B cell (primary cell): ENCODE measurements at regions not wholly inside any gene's neighbourhood (a gene's known extent, or its start where the extent isn't known, plus 50 kb on each side); places are given as distances from the start of the nearest gene placed in this dataset.

Experiments
- ATAC-seq: fragments of 200-7000 bp; cut with Tn5 transposase; one replicate; pipeline ENCODE4 v1.10.0; 2021; ENCODE audit warnings: low read depth, mild to moderate bottlenecking, moderate number of reproducible peaks, moderate library complexity
- CTCF ChIA-PET: fragments of 350-600 bp; sonication (Branson Sonifier 250); formaldehyde crosslinking; loops from one replicate; lab custom pipeline; 2021; ENCODE audit warnings: antibody characterized with exemption, inconsistent platforms; lab: Charles Lee
- POLR2A ChIA-PET: fragments of 350-600 bp; sonication (Branson Sonifier 250); formaldehyde crosslinking; loops from one replicate; lab custom pipeline; 2021; ENCODE audit warnings: antibody characterized with exemption; lab: Charles Lee
- DNase-seq: peaks from one replicate; pipeline ENCODE4 v3.0.0; 2013
- H2AFZ ChIP-seq: 2 replicates; pipeline ENCODE4 v1.6.1; 2012; ENCODE audit warnings: mild to moderate bottlenecking, low read depth, low read length; ENCODE audit not compliant: insufficient read depth, poor library complexity, severe bottlenecking
- H3K27ac ChIP-seq, 2 donors: 1 replicate in 1 of 2; 2 replicates in 1 of 2; pipeline ENCODE4 v1.5.1; 2012 to 2013; ENCODE audit warnings: low read length in 2 of 2, mild to moderate bottlenecking in 2 of 2, moderate library complexity in 1 of 2
- H3K27me3 ChIP-seq, 4 experiments: fragments of 200-600 bp in 1 of 4; sonication (generic) in 1 of 4; replicated peaks in 1 of 4; 1 replicate in 2 of 4; 2 replicates in 2 of 4; pipeline versions ENCODE4 v1.6.1 to v1.7.0; 2013 to 2016; ENCODE audit warnings: low read length in 3 of 4, mild to moderate bottlenecking in 2 of 4, mixed read lengths in 1 of 4, moderate library complexity in 1 of 4; ENCODE audit not compliant: insufficient read depth in 4 of 4, control insufficient read depth in 3 of 4; ENCODE audit errors: control extremely low read depth in 1 of 4
- H3K36me3 ChIP-seq, 2 experiments: replicated peaks in 1 of 2; 1 replicate in 1 of 2; 2 replicates in 1 of 2; pipeline versions ENCODE4 v1.6.1 to v1.7.1; 2013; ENCODE audit warnings: low read length in 1 of 2; ENCODE audit not compliant: insufficient read depth in 2 of 2, control insufficient read depth in 1 of 2; ENCODE audit errors: control extremely low read depth in 1 of 2, extremely low read depth in 1 of 2
- H3K4me1 ChIP-seq, 2 donors: fragments of 200-600 bp in 1 of 2; sonication (generic) in 1 of 2; 1 replicate in 1 of 2; 2 replicates in 1 of 2; pipeline versions ENCODE4 v1.5.1 to v1.6.1; 2013 to 2017; ENCODE audit warnings: low read length in 2 of 2; ENCODE audit not compliant: control insufficient read depth in 2 of 2, insufficient read depth in 2 of 2
- H3K4me2 ChIP-seq: replicated peaks from 2 replicates; pipeline ENCODE3; 2012; ENCODE audit warnings: mild to moderate bottlenecking, low read depth, low read length; ENCODE audit not compliant: poor library complexity, severe bottlenecking
- H3K4me3 ChIP-seq, 5 experiments: fragments of 200-600 bp in 1 of 5; sonication (generic) in 1 of 5; 1 replicate in 3 of 5; 2 replicates in 2 of 5; pipeline versions ENCODE4 v1.5.1 to v1.7.0; 2011 to 2016; ENCODE audit warnings: low read length in 4 of 5, mild to moderate bottlenecking in 4 of 5, low read depth in 2 of 5, control low read depth in 1 of 5, moderate library complexity in 1 of 5; ENCODE audit not compliant: insufficient read depth in 1 of 5; ENCODE audit errors: control extremely low read depth in 1 of 5, extremely low read depth in 1 of 5
- H3K79me2 ChIP-seq: fragments of 200-600 bp; sonication (generic); one replicate; pipeline ENCODE4 v1.6.0; 2016; ENCODE audit warnings: low read length; ENCODE audit not compliant: control insufficient read depth, insufficient read depth
- H3K9ac ChIP-seq: fragments of 200-600 bp; sonication (generic); 2 replicates; pipeline ENCODE4 v1.6.1; 2017; ENCODE audit warnings: mild to moderate bottlenecking, low read length, moderate library complexity
- H3K9me3 ChIP-seq, 3 donors: one replicate each; pipeline versions ENCODE4 v1.6.1 to v1.7.1; 2013; ENCODE audit warnings: low read length in 2 of 3; ENCODE audit not compliant: control insufficient read depth in 2 of 3, insufficient read depth in 1 of 3; ENCODE audit errors: control extremely low read depth in 1 of 3
- H4K20me1 ChIP-seq: 2 replicates; pipeline ENCODE4 v1.6.0; 2012; ENCODE audit warnings: mild to moderate bottlenecking, low read length; ENCODE audit not compliant: insufficient read depth, control insufficient read depth, poor library complexity, severe bottlenecking
- H3K27ac Mint-ChIP-seq: one replicate; pipeline ENCODE4 v1.8.0; 2021; ENCODE audit warnings: mixed read lengths
- H3K27me3 Mint-ChIP-seq: one replicate; pipeline ENCODE4 v1.8.0; 2021; ENCODE audit warnings: mixed read lengths
- H3K4me1 Mint-ChIP-seq: one replicate; pipeline ENCODE4 v1.8.0; 2021; ENCODE audit warnings: mixed read lengths
- H3K4me3 Mint-ChIP-seq: one replicate; pipeline ENCODE4 v1.8.0; 2021; ENCODE audit warnings: mixed read lengths
- H3K9me3 Mint-ChIP-seq: one replicate; pipeline ENCODE4 v1.8.0; 2022; ENCODE audit warnings: mixed read lengths; ENCODE audit not compliant: insufficient read depth
- CTCF ChIP-seq: fragments of 200-600 bp; IDR thresholded peaks from one replicate; pipeline ENCODE4 v1.8.0; 2022; ENCODE audit warnings: antibody characterized with exemption, mild to moderate bottlenecking
- EZH2 ChIP-seq: IDR thresholded peaks from 2 replicates; pipeline ENCODE4 v1.6.1; 2012; ENCODE audit warnings: borderline replicate concordance, low read depth, mild to moderate bottlenecking, moderate library complexity, low read length; ENCODE audit not compliant: insufficient read depth, poor library complexity, severe bottlenecking
- WGBS: methylation state at CpG from one replicate; pipeline ENCODE4 v1.1.5; 2013; ENCODE audit warnings: missing lambda C conversion rate; ENCODE audit not compliant: insufficient coverage; 5-methylcytosine and 5-hydroxymethylcytosine counted together
- intact Hi-C: fragments of 100-400 bp; cut with micrococcal nuclease; formaldehyde crosslinking; loops from one replicate; pipeline ENCODE4 v1.10.0; 2022
- small RNA-seq: library from RNA; depleted of rRNA; stranded (forward); fragments of <200 nt; gene quantifications from one replicate; pipeline ENCODE3, GENCODE V24; 2012; ENCODE audit warnings: low replicate concordance, low read depth; ENCODE audit not compliant: insufficient read length

- WGBS: no CpG with 5 or more reads among the region's 1 CpG
- H3K4me3 ChIP-seq: no peak overlapping the region
- ChIA-PET CTCF (interaction anchor here (1.2 kb wide), 1 partner anchor 621 kb away, joined by 3 read pairs; no protein-coding TSS in a partner anchor), POLR2A (no interaction called here)
- H3K4me3 Mint-ChIP-seq: no peak overlapping the region
- no peak overlapping the region for H3K27ac Mint-ChIP-seq
- H3K27me3 Mint-ChIP-seq: no peaks in the 10 kb centered on the region
- H3K4me1 Mint-ChIP-seq: no peaks in the 10 kb centered on the region
- H3K79me2 ChIP-seq: no peaks in the 10 kb centered on the region
- no peak overlapping the region for H3K9ac ChIP-seq
- TF ChIP-seq EZH2: no peak
- no peak for TF ChIP-seq CTCF
- no peak overlapping the region for H2AFZ ChIP-seq
- DNase-seq: no peak
- H3K9me3 ChIP-seq: no peaks in the 10 kb centered on the region
- H3K4me2 ChIP-seq: no peak overlapping the region
- H4K20me1 ChIP-seq: no peaks in the 10 kb centered on the region
- H3K27ac ChIP-seq: no peak overlapping the region
- intact Hi-C loops: loop anchor here (5.0 kb wide), 1 partner anchor 667 kb away; no protein-coding TSS in a partner anchor
- H3K9me3 Mint-ChIP-seq: no peaks in the 10 kb centered on the region
- ATAC-seq: no peak
- no peaks in the 10 kb centered on the region for H3K27me3 ChIP-seq
- no peaks in the 10 kb centered on the region for H3K4me1 ChIP-seq
- no peaks in the 10 kb centered on the region for H3K36me3 ChIP-seq
Observed at GRCh38 chr18:52289392-52289791, 50.6 kb upstream of the DCC start.

Small RNA genes in the stretch of these regions (small RNA-seq; reads per million reads assigned to genes)
- gene RNU1-46P: 2.8 reads per million, percentile 42 among the genes with 10 or more reads in this experiment
